Endothelial cell of umbilical vein (primary cell): ENCODE measurements at regions not wholly inside any gene's neighbourhood (a gene's known extent, or its start where the extent isn't known, plus 50 kb on each side); places are given as distances from the start of the nearest gene placed in this dataset.

ENCODE experiments used
- BruUV-seq: library from RNA; stranded (reverse); fragments of 400-500 nt; replicated peaks from 2 replicates; lab custom pipeline; 2021; lab: Mats Ljungman, UMichigan
- CTCF ChIA-PET: fragments of 300-600, 350-600 bp; sonication (Branson Sonifier 250); formaldehyde crosslinking; loops from one replicate; lab custom pipeline; 2021; ENCODE audit warnings: antibody characterized with exemption, inconsistent platforms; lab: Charles Lee
- POLR2A ChIA-PET: fragments of 300-600, 350-600 bp; sonication (Branson Sonifier 250); formaldehyde crosslinking; loops from one replicate; lab custom pipeline; 2021; ENCODE audit warnings: antibody characterized with exemption, inconsistent platforms; lab: Charles Lee
- DNase-seq: peaks from one replicate; pipeline ENCODE4 v3.0.0-alpha.2; 2011; ENCODE audit warnings: low read depth, low spot score
- FAIRE-seq: peaks from 2 replicates; lab custom pipeline; 2011; peaks lifted over from hg19 to GRCh38; lab: Jason Lieb, UNC
- H2AFZ ChIP-seq: 2 replicates; pipeline ENCODE4 v1.6.0; 2012; ENCODE audit warnings: low read depth, low read length, control low read depth, inconsistent platforms
- H3K27ac ChIP-seq: 2 replicates; pipeline ENCODE4 v1.5.1; 2011; ENCODE audit warnings: low read depth, mild to moderate bottlenecking, control low read depth, low read length, moderate library complexity; ENCODE audit not compliant: insufficient read depth
- H3K27me3 ChIP-seq, 2 experiments: 2 replicates each; pipeline versions ENCODE4 v1.6.0 to v1.6.1; 2011; ENCODE audit warnings: low read length in 2 of 2, mixed read lengths in 1 of 2; ENCODE audit not compliant: control insufficient read depth in 2 of 2, insufficient read depth in 2 of 2
- H3K36me3 ChIP-seq, 2 experiments: 2 replicates in 1 of 2; 3 replicates in 1 of 2; pipeline ENCODE4 v1.5.1; 2011; ENCODE audit warnings: low read length in 2 of 2, mild to moderate bottlenecking in 1 of 2, moderate library complexity in 1 of 2; ENCODE audit not compliant: control insufficient read depth in 2 of 2, insufficient read depth in 2 of 2; ENCODE audit errors: extremely low read depth in 1 of 2
- H3K4me1 ChIP-seq: 3 replicates; pipeline ENCODE4 v1.5.1; 2011; ENCODE audit warnings: mild to moderate bottlenecking, low read length; ENCODE audit not compliant: control insufficient read depth, insufficient read depth; ENCODE audit errors: extremely low read depth
- H3K4me2 ChIP-seq: 2 replicates; pipeline ENCODE4 v1.6.1; 2011; ENCODE audit warnings: low read length, control low read depth, mixed read lengths; ENCODE audit not compliant: insufficient read depth
- H3K4me3 ChIP-seq, 3 experiments: fragments of 200-600 bp in 1 of 3; sonication (generic), shearing (Covaris generic) in 1 of 3; replicated peaks in 1 of 3; 2 replicates each; pipeline ENCODE4 v1.5.1; 2011 to 2016; ENCODE audit warnings: control low read depth in 3 of 3, low read length in 3 of 3, mild to moderate bottlenecking in 2 of 3, inconsistent platforms in 1 of 3, low read depth in 1 of 3, moderate library complexity in 1 of 3; ENCODE audit not compliant: insufficient read depth in 1 of 3
- H3K79me2 ChIP-seq: 2 replicates; pipeline ENCODE4 v1.6.0; 2012; ENCODE audit warnings: low read length, inconsistent platforms; ENCODE audit not compliant: control insufficient read depth, insufficient read depth
- H3K9ac ChIP-seq: replicated peaks from 2 replicates; pipeline ENCODE3; 2011; ENCODE audit warnings: low read length, control low read depth; ENCODE audit not compliant: insufficient read depth; ENCODE audit errors: extremely low read depth
- H3K9me1 ChIP-seq: replicated peaks from 3 replicates; pipeline ENCODE4 v1.6.0; 2011; ENCODE audit warnings: mild to moderate bottlenecking, low read length; ENCODE audit not compliant: control insufficient read depth, insufficient read depth; ENCODE audit errors: extremely low read depth
- H3K9me3 ChIP-seq: replicated peaks from 2 replicates; pipeline ENCODE4 v1.5.1; 2012; ENCODE audit warnings: low read length, inconsistent platforms; ENCODE audit not compliant: control insufficient read depth, insufficient read depth
- H4K20me1 ChIP-seq: replicated peaks from 2 replicates; pipeline ENCODE3; 2011; ENCODE audit warnings: mild to moderate bottlenecking, low read length; ENCODE audit not compliant: control insufficient read depth, insufficient read depth; ENCODE audit errors: extremely low read depth
- CTCF ChIP-seq, 2 donors: IDR thresholded peaks; 1 replicate in 1 of 2; 2 replicates in 1 of 2; pipeline ENCODE4 v1.5.1; 2011; ENCODE audit warnings: low read length in 2 of 2, mild to moderate bottlenecking in 2 of 2, moderate library complexity in 2 of 2, control low read depth in 1 of 2, inconsistent platforms in 1 of 2, low read depth in 1 of 2; ENCODE audit not compliant: insufficient read depth in 1 of 2; ENCODE audit errors: extremely low read depth in 1 of 2
- EZH2 ChIP-seq: IDR thresholded peaks from 2 replicates; pipeline ENCODE4 v1.6.1; 2012; ENCODE audit warnings: borderline replicate concordance, low read depth, mild to moderate bottlenecking, moderate library complexity, low read length, inconsistent platforms; ENCODE audit not compliant: severe bottlenecking
- FOS ChIP-seq: IDR thresholded peaks from 2 replicates; pipeline ENCODE4 v1.6.1; 2011; ENCODE audit warnings: mild to moderate bottlenecking, low read length, moderate library complexity, borderline replicate concordance; ENCODE audit not compliant: insufficient read depth
- GATA2 ChIP-seq: IDR thresholded peaks from 2 replicates; pipeline ENCODE4 v1.7.0; 2011; ENCODE audit warnings: low read depth, mild to moderate bottlenecking, moderate library complexity, mixed read lengths, low read length; ENCODE audit not compliant: insufficient read length, insufficient read depth
- JUN ChIP-seq: IDR thresholded peaks from 2 replicates; pipeline ENCODE4 v1.6.1; 2011; ENCODE audit warnings: borderline replicate concordance, low read depth; ENCODE audit not compliant: insufficient read length, insufficient read depth
- MAX ChIP-seq: IDR thresholded peaks from 2 replicates; pipeline ENCODE4 v1.6.1; 2011; ENCODE audit not compliant: insufficient read depth, insufficient read length
- MYC ChIP-seq: IDR thresholded peaks from one replicate; pipeline ENCODE4 v1.6.1; 2011; ENCODE audit warnings: mild to moderate bottlenecking, low read depth, low read length
- POLR2A ChIP-seq: IDR thresholded peaks from 2 replicates; pipeline ENCODE4 v1.6.1; 2012; ENCODE audit warnings: low read depth, mild to moderate bottlenecking, control low read depth, low read length
- POLR2AphosphoS5 ChIP-seq: IDR thresholded peaks from 2 replicates; pipeline ENCODE4 v1.6.1; 2012; ENCODE audit warnings: low read depth, mild to moderate bottlenecking, control low read depth, low read length, moderate library complexity; ENCODE audit not compliant: insufficient read depth
- dilution Hi-C: fragments of 300-500 bp; cut with MboI; formaldehyde crosslinking; loops from one replicate; pipeline ENCODE4 v1.15.0; 2019; ENCODE audit warnings: low sequenced_read_pairs; ENCODE audit not compliant: extremely low pct_ligation_motif_present
- intact Hi-C: fragments of 100-400 bp; cut with micrococcal nuclease; formaldehyde crosslinking; loops from one replicate; pipeline ENCODE4 v1.10.0; 2022

GRCh38 chrX:137313627-137314026 lies 252.3 kb upstream of the ZIC3 start:
- no peak overlapping the region for H3K9ac ChIP-seq
- no peaks in the 10 kb centered on the region for H3K9me1 ChIP-seq
- no peaks in the 10 kb centered on the region for H3K9me3 ChIP-seq
- no peak overlapping the region for H2AFZ ChIP-seq
- intact Hi-C loops = no loop called here
- H3K36me3 ChIP-seq = no peaks in the 10 kb centered on the region
- H3K27ac ChIP-seq = no peak overlapping the region
- no peaks in the 10 kb centered on the region for H3K27me3 ChIP-seq
- FAIRE-seq (no peak), DNase-seq (no peak)
- H3K4me1 ChIP-seq = no peaks in the 10 kb centered on the region
- ChIA-PET POLR2A (no interaction called here), CTCF (no interaction called here)
- H3K79me2 ChIP-seq = no peaks in the 10 kb centered on the region
- TF ChIP-seq POLR2AphosphoS5 (no peak), POLR2A (no peak), MAX (no peak), JUN (no peak), GATA2 (no peak), CTCF (IDR thresholded peaks at IDR 0.05; ENCODE audit: extremely low read depth in 1 of 2, insufficient read depth in 1 of 2, low read depth in 1 of 2, low read length in 2 of 2) (no peak)
- H4K20me1 ChIP-seq = no peaks in the 10 kb centered on the region
- no TSS peak for BruUV-seq
- dilution Hi-C loops = no loop called here
- no peak overlapping the region for H3K4me3 ChIP-seq
- no peak overlapping the region for H3K4me2 ChIP-seq

- no peaks in the 10 kb centered on the region for H3K36me3 ChIP-seq
- no peaks in the 10 kb centered on the region for H3K9me3 ChIP-seq
- ChIA-PET POLR2A (no interaction called here), CTCF (no interaction called here)
- no peaks in the 10 kb centered on the region for H3K79me2 ChIP-seq
- no peak for FAIRE-seq
- TF ChIP-seq MYC (no peak), FOS (no peak), EZH2 (no peak), MAX (no peak), POLR2AphosphoS5 (no peak), GATA2 (no peak), JUN (no peak), CTCF (IDR thresholded peaks at IDR 0.05; ENCODE audit: extremely low read depth in 1 of 2, insufficient read depth in 1 of 2, low read depth in 1 of 2, low read length in 2 of 2) (no peak), POLR2A (no peak)
- BruUV-seq = no TSS peak
- H3K27me3 ChIP-seq = no peaks in the 10 kb centered on the region
- no peak overlapping the region for H2AFZ ChIP-seq
- dilution Hi-C loops (no loop called here), intact Hi-C loops (no loop called here)
- no peak overlapping the region for H3K4me2 ChIP-seq
- H4K20me1 ChIP-seq = no peaks in the 10 kb centered on the region
- H3K9ac ChIP-seq = no peak overlapping the region
- no peak for DNase-seq
- H3K4me3 ChIP-seq = no peak overlapping the region
- no peak overlapping the region for H3K27ac ChIP-seq
- no peaks in the 10 kb centered on the region for H3K9me1 ChIP-seq
- H3K4me1 ChIP-seq = no peaks in the 10 kb centered on the region
Measured at GRCh38 chrX:137305404-137305803, 260.5 kb upstream of the ZIC3 start.
